ENCODE measurements at regions not wholly inside any gene's neighbourhood (a gene's known extent, or its start where the extent isn't known, plus 50 kb on each side); places are given as distances from the start of the nearest gene placed in this dataset.
A peak's percentile ranks its signal among the peaks of the same experiment; 100 is the strongest.
"Not testable (repeated sequence)": the region's sequence is repeated elsewhere in the genome, so short reads cannot be mapped to it uniquely, and the experiment has no call there.

GRCh38 chr16:86228713-86229112 lies 281.6 kb upstream of the FOXF1 start:
- no peak overlapping the region for H3K4me3 ChIP-seq (ENCODE audit: low read depth, low read length)
- TF ChIP-seq, protein P1, sequence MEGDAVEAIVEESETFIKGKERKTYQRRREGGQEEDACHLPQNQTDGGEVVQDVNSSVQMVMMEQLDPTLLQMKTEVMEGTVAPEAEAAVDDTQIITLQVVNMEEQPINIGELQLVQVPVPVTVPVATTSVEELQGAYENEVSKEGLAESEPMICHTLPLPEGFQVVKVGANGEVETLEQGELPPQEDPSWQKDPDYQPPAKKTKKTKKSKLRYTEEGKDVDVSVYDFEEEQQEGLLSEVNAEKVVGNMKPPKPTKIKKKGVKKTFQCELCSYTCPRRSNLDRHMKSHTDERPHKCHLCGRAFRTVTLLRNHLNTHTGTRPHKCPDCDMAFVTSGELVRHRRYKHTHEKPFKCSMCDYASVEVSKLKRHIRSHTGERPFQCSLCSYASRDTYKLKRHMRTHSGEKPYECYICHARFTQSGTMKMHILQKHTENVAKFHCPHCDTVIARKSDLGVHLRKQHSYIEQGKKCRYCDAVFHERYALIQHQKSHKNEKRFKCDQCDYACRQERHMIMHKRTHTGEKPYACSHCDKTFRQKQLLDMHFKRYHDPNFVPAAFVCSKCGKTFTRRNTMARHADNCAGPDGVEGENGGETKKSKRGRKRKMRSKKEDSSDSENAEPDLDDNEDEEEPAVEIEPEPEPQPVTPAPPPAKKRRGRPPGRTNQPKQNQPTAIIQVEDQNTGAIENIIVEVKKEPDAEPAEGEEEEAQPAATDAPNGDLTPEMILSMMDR (IDR thresholded peaks at IDR 0.05; ENCODE audit: insufficient read depth, low read depth, low read length) = no peak
- DNase-seq (ENCODE audit: low read depth) = no peak

- no peak overlapping the region for H3K4me3 ChIP-seq (ENCODE audit: low read depth, low read length)
- DNase-seq (ENCODE audit: low read depth) = no peak
- TF ChIP-seq, protein P1 (IDR thresholded peaks at IDR 0.05; ENCODE audit: insufficient read depth, low read depth, low read length) = no peak
Observed at GRCh38 chr16:86229283-86229682, 281.0 kb upstream of the FOXF1 start.

GRCh38 chr16:86229866-86230656 lies 280.3 kb upstream of the FOXF1 start:
- DNase-seq (ENCODE audit: low read depth) = no peak
- no peak overlapping the region for H3K4me3 ChIP-seq (ENCODE audit: low read depth, low read length)
- TF ChIP-seq, protein P1 (IDR thresholded peaks at IDR 0.05; ENCODE audit: insufficient read depth, low read depth, low read length) = no peak

GRCh38 chr16:86231321-86231995 lies 278.9 kb upstream of the FOXF1 start:
- H3K4me3 ChIP-seq (ENCODE audit: low read depth, low read length) = no peak overlapping the region
- peak; percentile 32 for DNase-seq (ENCODE audit: low read depth)
- TF ChIP-seq, protein P1 (IDR thresholded peaks at IDR 0.05; ENCODE audit: insufficient read depth, low read depth, low read length) = no peak

DNA sequence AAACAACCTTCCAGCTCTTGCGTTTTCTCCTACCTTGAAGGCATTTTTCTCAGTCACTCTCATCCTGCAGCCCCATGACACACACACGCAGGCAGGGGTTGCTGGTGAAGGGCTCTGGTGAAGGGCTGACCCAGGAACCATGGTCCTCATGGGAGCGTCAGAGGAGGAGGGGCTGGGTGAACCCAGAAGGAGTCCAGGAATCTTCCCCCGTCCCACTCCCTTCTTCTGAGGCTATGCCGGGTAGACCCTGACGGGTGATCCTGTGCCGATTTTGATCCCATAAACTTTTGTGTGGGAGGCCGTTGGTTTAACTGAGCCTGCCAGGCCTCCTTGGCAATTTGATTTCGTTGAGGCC lies 278.4 kb upstream of the FOXF1 start:
- no peak for DNase-seq (ENCODE audit: low read depth)
- TF ChIP-seq, protein P1 (IDR thresholded peaks at IDR 0.05; ENCODE audit: insufficient read depth, low read depth, low read length) = no peak
- no peak overlapping the region for H3K4me3 ChIP-seq (ENCODE audit: low read depth, low read length)

- no peak overlapping the region for H3K4me3 ChIP-seq (ENCODE audit: low read depth, low read length)
- TF ChIP-seq, protein P1 (IDR thresholded peaks at IDR 0.05; ENCODE audit: insufficient read depth, low read depth, low read length) = no peak
- no peak for DNase-seq (ENCODE audit: low read depth)
Observed at GRCh38 chr16:86232496-86232895, 277.8 kb upstream of the FOXF1 start.

- not testable (repeated sequence) for DNase-seq (ENCODE audit: low read depth); H3K4me3 ChIP-seq (ENCODE audit: low read depth, low read length)
Observed at GRCh38 chr16:86233506-86233905, 276.8 kb upstream of the FOXF1 start.

All from fibroblast of villous mesenchyme (primary cell).